ENCODE measurements at regions not wholly inside any gene's neighbourhood (a gene's known extent, or its start where the extent isn't known, plus 50 kb on each side); places are given as distances from the start of the nearest gene placed in this dataset.

GRCh38 chr20:21968486-21968885 is 263.0 kb downstream of the PAX1 start:
- Histone ChIP-seq H3K4me1 (no peaks in the 10 kb centered on the region), H3K9me3 (no peaks in the 10 kb centered on the region), H3K27me3 (no peaks in the 10 kb centered on the region), H3K36me3 (no peaks in the 10 kb centered on the region), H3K27ac (no peak overlapping the region), H3K4me3 (no peak overlapping the region)
- no peak for DNase-seq
- TF ChIP-seq POLR2A (IDR thresholded peaks at IDR 0.05): no peak
- no peak for TF ChIP-seq CTCF (IDR thresholded peaks at IDR 0.05)
- intact Hi-C loops (cut with DNase I): no loop called here

- TF ChIP-seq POLR2A (IDR thresholded peaks at IDR 0.05): no peak
- no peak for TF ChIP-seq CTCF (IDR thresholded peaks at IDR 0.05)
- no peak overlapping the region for H3K27ac ChIP-seq
- no peaks in the 10 kb centered on the region for H3K27me3 ChIP-seq
- H3K36me3 ChIP-seq: no peaks in the 10 kb centered on the region
- no peaks in the 10 kb centered on the region for H3K9me3 ChIP-seq
- H3K4me1 ChIP-seq: no peaks in the 10 kb centered on the region
- no peak overlapping the region for H3K4me3 ChIP-seq
- no peak for DNase-seq
- 62 to 71% methylated on average over 5 of the region's 5 CpGs for WGBS, 2 donors
- intact Hi-C loops (cut with DNase I): no loop called here
These were observed 262.0 kb downstream of the PAX1 start for GRCh38 chr20:21967481-21967880.

- Histone ChIP-seq H3K27me3 (no peaks in the 10 kb centered on the region), H3K4me3 (no peak overlapping the region), H3K9me3 (no peaks in the 10 kb centered on the region), H3K4me1 (no peaks in the 10 kb centered on the region), H3K36me3 (no peaks in the 10 kb centered on the region), H3K27ac (no peak overlapping the region)
- TF ChIP-seq POLR2A (IDR thresholded peaks at IDR 0.05) (no peak), CTCF (IDR thresholded peaks at IDR 0.05) (no peak)
- intact Hi-C loops (cut with DNase I): no loop called here
- no peak for DNase-seq
These were observed 251.1 kb downstream of the PAX1 start for GRCh38 chr20:21956591-21956990.

GRCh38 chr20:21947406-21947805 is 241.9 kb downstream of the PAX1 start:
- H3K4me3 ChIP-seq: no peak overlapping the region
- H3K27ac ChIP-seq: no peak overlapping the region
- H3K4me1 ChIP-seq: no peaks in the 10 kb centered on the region
- H3K9me3 ChIP-seq: no peaks in the 10 kb centered on the region
- H3K36me3 ChIP-seq: no peaks in the 10 kb centered on the region
- 35 to 40% methylated on average over 2 of the region's 2 CpGs for whole genome bisulfite sequencing, 2 donors
- DNase-seq: no peak
- H3K27me3 ChIP-seq: no peaks in the 10 kb centered on the region
- TF ChIP-seq POLR2A (IDR thresholded peaks at IDR 0.05): no peak
- no peak for TF ChIP-seq CTCF (IDR thresholded peaks at IDR 0.05)
- intact Hi-C loops (cut with DNase I): no loop called here

- H3K4me1 ChIP-seq: no peaks in the 10 kb centered on the region
- no peak overlapping the region for H3K4me3 ChIP-seq
- TF ChIP-seq CTCF (IDR thresholded peaks at IDR 0.05): no peak
- TF ChIP-seq POLR2A (IDR thresholded peaks at IDR 0.05): no peak
- no peak overlapping the region for H3K27ac ChIP-seq
- 72 to 75% methylated on average over 5 of the region's 5 CpGs for WGBS, 2 donors
- H3K9me3 ChIP-seq: no peaks in the 10 kb centered on the region
- DNase-seq: no peak
- H3K36me3 ChIP-seq: no peaks in the 10 kb centered on the region
- no peaks in the 10 kb centered on the region for H3K27me3 ChIP-seq
- intact Hi-C loops (cut with DNase I): no loop called here
These were observed 238.8 kb downstream of the PAX1 start for GRCh38 chr20:21944227-21944626.
